OCI-LY3 (cell line): ENCODE measurements at regions not wholly inside any gene's neighbourhood (a gene's known extent, or its start where the extent isn't known, plus 50 kb on each side); places are given as distances from the start of the nearest gene placed in this dataset.

ENCODE experiments used
- H2AFZ ChIP-seq: fragments of 200-600, 300-600 bp; shearing (Covaris generic); 2 replicates; pipeline ENCODE4 v1.6.0; 2014; ENCODE audit warnings: antibody characterized with exemption, low read depth, low read length
- H3K27ac ChIP-seq: fragments of 200-600, 300-600 bp; sonication (generic); 2 replicates; pipeline ENCODE4 v1.5.1; 2014; ENCODE audit warnings: mild to moderate bottlenecking, low read length, moderate library complexity, mixed read lengths
- H3K27me3 ChIP-seq: fragments of 200-600, 300-600 bp; sonication (generic); 2 replicates; pipeline ENCODE4 v1.6.1; 2014; ENCODE audit warnings: low read depth, low read length, mixed read lengths
- H3K36me3 ChIP-seq: fragments of 200-600, 300-600 bp; sonication (generic); replicated peaks from 2 replicates; pipeline ENCODE3; 2014; ENCODE audit warnings: low read depth, low read length, mixed read lengths
- H3K4me1 ChIP-seq: fragments of 300-600, 200-600 bp; sonication (generic); 2 replicates; pipeline ENCODE4 v1.6.1; 2014; ENCODE audit warnings: low read length, mixed read lengths
- H3K4me2 ChIP-seq: fragments of 200-600, 300-600 bp; sonication (generic); 2 replicates; pipeline ENCODE4 v1.6.1; 2014; ENCODE audit warnings: low read length, mixed read lengths
- H3K4me3 ChIP-seq: fragments of 300-600, 200-600 bp; sonication (generic); 2 replicates; pipeline ENCODE4 v1.5.1; 2014; ENCODE audit warnings: antibody characterized with exemption, mild to moderate bottlenecking, low read length, moderate library complexity
- H3K79me2 ChIP-seq: fragments of 300-600, 200-600 bp; shearing (Covaris generic); 2 replicates; pipeline ENCODE4 v1.6.1; 2014; ENCODE audit warnings: mild to moderate bottlenecking, low read length, mixed read lengths
- H3K9ac ChIP-seq: fragments of 300-600, 200-600 bp; shearing (Covaris generic); 2 replicates; pipeline ENCODE4 v1.6.0; 2014; ENCODE audit warnings: mild to moderate bottlenecking, low read length, moderate library complexity
- H3K9me3 ChIP-seq: fragments of 200-600, 300-600 bp; shearing (Covaris generic); 2 replicates; pipeline ENCODE4 v1.6.1; 2014; ENCODE audit warnings: low read length, mixed read lengths; ENCODE audit not compliant: insufficient read depth
- H4K20me1 ChIP-seq: fragments of 200-600, 300-600 bp; sonication (generic); 2 replicates; pipeline ENCODE4 v1.6.1; 2016; ENCODE audit warnings: low read length, mixed read lengths; ENCODE audit not compliant: insufficient read depth
- CTCF ChIP-seq: fragments of 200-600, 300-600 bp; sonication (generic); IDR thresholded peaks from 2 replicates; pipeline ENCODE4 v1.5.1; 2014; ENCODE audit warnings: antibody characterized with exemption, low read length, low read depth
- EZH2phosphoT487 ChIP-seq: fragments of 200-600 bp; shearing (Covaris generic); IDR thresholded peaks from 2 replicates; pipeline ENCODE4 v1.6.1; 2018; ENCODE audit warnings: antibody characterized with exemption, mixed run types, low read depth

DNA sequence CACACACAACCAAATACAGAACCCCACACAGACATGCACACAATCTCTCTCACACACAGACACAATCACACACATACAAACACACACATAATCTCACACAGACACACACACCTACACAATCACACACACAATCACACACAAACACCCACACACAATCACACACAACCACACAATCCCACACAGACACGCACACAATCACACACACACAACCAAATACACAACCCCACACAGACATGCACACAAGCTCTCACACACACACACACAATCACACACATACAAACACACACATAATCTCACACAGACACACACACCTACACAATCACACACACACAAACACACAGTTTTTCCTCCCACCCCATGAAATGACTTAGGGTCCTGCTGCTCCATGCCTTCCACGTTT, 160.4 kb upstream of the PFKP start:
- Histone ChIP-seq H3K4me2 (no peak overlapping the region), H3K36me3 (no peaks in the 10 kb centered on the region), H3K79me2 (no peaks in the 10 kb centered on the region), H3K4me1 (no peaks in the 10 kb centered on the region), H3K9me3 (no peaks in the 10 kb centered on the region), H4K20me1 (no peaks in the 10 kb centered on the region), H3K9ac (no peak overlapping the region), H2AFZ (no peak overlapping the region), H3K27me3 (0 out of 2 replicates have a peak, but pooled peaks cover 6% of the 10 kb centered on the region), H3K4me3 (no peak overlapping the region), H3K27ac (no peak overlapping the region)
- TF ChIP-seq CTCF (no peak), EZH2phosphoT487 (no peak)

DNA sequence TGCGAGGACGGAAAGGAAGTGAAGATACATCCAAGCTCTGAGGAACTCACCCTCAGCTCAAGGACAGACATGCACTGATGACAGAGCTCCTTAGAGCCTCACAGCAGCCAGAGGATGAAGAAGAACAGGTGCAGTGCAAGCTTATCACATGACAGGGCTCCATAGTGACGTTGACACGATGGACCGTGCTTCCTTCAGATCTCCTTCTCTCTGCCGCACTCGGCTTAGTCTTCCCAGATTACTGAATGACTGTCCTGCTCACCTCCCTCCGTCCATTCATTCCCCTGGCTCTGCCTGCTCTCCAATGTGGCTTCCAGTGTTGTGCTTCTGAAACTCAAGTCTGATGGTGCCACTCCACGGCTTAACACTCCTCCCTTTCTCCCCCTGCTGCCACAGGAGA, 161.5 kb upstream of the PFKP start:
- no peak overlapping the region for H3K27ac ChIP-seq
- H3K4me1 ChIP-seq = no peaks in the 10 kb centered on the region
- no peaks in the 10 kb centered on the region for H3K79me2 ChIP-seq

GRCh38 chr10:2900530-2900929, 166.8 kb upstream of the PFKP start:
- Histone ChIP-seq H3K4me1 (no peaks in the 10 kb centered on the region), H3K4me3 (no peak overlapping the region), H2AFZ (no peak overlapping the region), H3K79me2 (no peaks in the 10 kb centered on the region), H3K27ac (no peak overlapping the region), H4K20me1 (no peaks in the 10 kb centered on the region), H3K9ac (no peak overlapping the region), H3K9me3 (no peaks in the 10 kb centered on the region), H3K4me2 (no peak overlapping the region), H3K36me3 (no peaks in the 10 kb centered on the region), H3K27me3 (0 out of 2 replicates have a peak, but pooled peaks cover 6% of the 10 kb centered on the region)
- no peak for TF ChIP-seq CTCF
- no peak for TF ChIP-seq EZH2phosphoT487

More for the DNA sequence above, 161.5 kb upstream of the PFKP start:
- H3K4me2 ChIP-seq = no peak overlapping the region
- H4K20me1 ChIP-seq = no peaks in the 10 kb centered on the region
- no peaks in the 10 kb centered on the region for H3K36me3 ChIP-seq
- 0 out of 2 replicates have a peak, but pooled peaks cover 6% of the 10 kb centered on the region for H3K27me3 ChIP-seq
- no peak for TF ChIP-seq EZH2phosphoT487
- TF ChIP-seq CTCF = no peak
- H3K4me3 ChIP-seq = no peak overlapping the region
- no peaks in the 10 kb centered on the region for H3K9me3 ChIP-seq
- no peak overlapping the region for H2AFZ ChIP-seq
- H3K9ac ChIP-seq = no peak overlapping the region

DNA sequence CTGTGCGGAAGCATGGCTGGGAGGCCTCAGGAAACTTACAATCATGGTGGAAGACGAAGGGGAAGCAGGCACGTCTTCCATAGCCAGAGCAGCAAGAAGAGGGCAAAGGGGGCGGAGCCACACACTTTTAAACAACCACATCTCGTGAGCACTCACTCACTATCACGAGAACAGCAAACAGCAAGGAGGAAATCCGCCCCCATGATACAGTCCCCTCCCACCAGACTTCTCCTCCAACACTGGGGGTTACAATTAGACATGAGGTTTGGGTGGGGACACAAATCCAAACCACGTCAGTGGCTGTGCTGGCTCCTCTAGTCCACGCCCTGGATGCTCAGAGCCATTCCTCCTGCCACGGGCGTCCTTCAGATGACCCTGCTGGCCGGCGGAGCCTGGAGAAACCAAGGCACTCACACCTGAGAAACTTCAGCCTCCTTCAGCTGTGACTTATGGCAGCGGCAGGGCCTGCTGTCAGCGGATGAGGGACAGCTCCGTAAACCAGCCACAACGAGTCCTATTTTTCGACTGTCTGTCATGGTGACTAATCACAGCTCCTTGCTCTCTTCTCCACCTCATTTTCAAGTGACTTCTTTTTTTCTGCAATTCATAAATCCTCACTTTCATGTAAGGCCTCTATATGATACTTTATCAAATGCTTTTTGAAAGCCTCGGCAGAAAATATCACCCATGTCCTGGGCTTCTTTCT, 167.9 kb upstream of the PFKP start:
- H3K36me3 ChIP-seq = no peaks in the 10 kb centered on the region
- H3K9me3 ChIP-seq = no peaks in the 10 kb centered on the region
- H4K20me1 ChIP-seq = no peaks in the 10 kb centered on the region
- H3K4me2 ChIP-seq = no peak overlapping the region
- no peak overlapping the region for H3K9ac ChIP-seq
- no peak overlapping the region for H2AFZ ChIP-seq
- no peak overlapping the region for H3K27ac ChIP-seq
- H3K4me3 ChIP-seq = no peak overlapping the region
- no peaks in the 10 kb centered on the region for H3K79me2 ChIP-seq
- H3K4me1 ChIP-seq = no peaks in the 10 kb centered on the region
- TF ChIP-seq CTCF = no peak
- no peak for TF ChIP-seq EZH2phosphoT487
- H3K27me3 ChIP-seq = 0 out of 2 replicates have a peak, but pooled peaks cover 6% of the 10 kb centered on the region
